GM12878 (cell line): ENCODE measurements at regions not wholly inside any gene's neighbourhood (a gene's known extent, or its start where the extent isn't known, plus 50 kb on each side); places are given as distances from the start of the nearest gene placed in this dataset.

Experiments used
- ATAC-seq: fragments of 200-7000 bp; cut with Tn5 transposase; 3 replicates; pipeline ENCODE4 v1.9.1; 2020; ENCODE audit warnings: mild to moderate bottlenecking, moderate library complexity
- BruUV-seq: library from RNA; stranded (reverse); fragments of 400-500 nt; replicated peaks from 2 replicates; lab custom pipeline; 2021; lab: Mats Ljungman, UMichigan
- CTCF ChIA-PET: fragments of 300-600 bp; sonication (Branson Sonifier 250); formaldehyde crosslinking; extraction: SDS; loops from one replicate; lab custom pipeline; 2021; ENCODE audit warnings: inconsistent platforms; lab: Yijun Ruan, JAX
- POLR2A ChIA-PET: fragments of 350-600 bp; formaldehyde crosslinking; extraction: SDS; loops from one replicate; lab custom pipeline; 2021; ENCODE audit warnings: inconsistent platforms; lab: Charles Lee
- RAD21 ChIA-PET: fragments of 300-600 bp; sonication (Branson Sonifier 250); formaldehyde crosslinking; loops from one replicate; lab custom pipeline; 2023; ENCODE audit warnings: antibody characterized with exemption; ENCODE audit not compliant: unreplicated experiment; lab: Charles Lee
- SMC1A ChIA-PET: fragments of 300-600 bp; sonication (Branson Sonifier 250); formaldehyde crosslinking; loops from one replicate; lab custom pipeline; 2023; ENCODE audit not compliant: unreplicated experiment, uncharacterized antibody; lab: Charles Lee
- DNase-seq: peaks from one replicate; pipeline ENCODE4 v3.0.0-alpha.2; 2011; ENCODE audit warnings: low read depth, low spot score
- FAIRE-seq: peaks from 3 replicates; lab custom pipeline; 2011; peaks lifted over from hg19 to GRCh38; lab: Jason Lieb, UNC
- H2AFZ ChIP-seq: 2 replicates; pipeline ENCODE4 v1.6.0; 2011; ENCODE audit warnings: low read depth, low read length, control low read depth; ENCODE audit not compliant: control insufficient read depth
- H3K27ac ChIP-seq: 2 replicates; pipeline ENCODE4 v1.5.1; 2011; ENCODE audit warnings: control low read depth; ENCODE audit not compliant: control insufficient read depth, insufficient read depth
- H3K27me3 ChIP-seq, 2 experiments: replicated peaks in 1 of 2; 2 replicates each; pipeline versions ENCODE4 v1.6.0 to v1.6.1; 2011; ENCODE audit warnings: low read length in 1 of 2; ENCODE audit not compliant: control insufficient read depth in 2 of 2, insufficient read depth in 2 of 2
- H3K36me3 ChIP-seq, 2 experiments: 2 replicates each; pipeline ENCODE4 v1.5.1; 2011; ENCODE audit warnings: low read length in 1 of 2; ENCODE audit not compliant: control insufficient read depth in 2 of 2, insufficient read depth in 2 of 2
- H3K4me1 ChIP-seq: 2 replicates; pipeline ENCODE4 v1.6.1; 2011; ENCODE audit warnings: mild to moderate bottlenecking, low read length, moderate library complexity, mixed read lengths; ENCODE audit not compliant: control insufficient read depth, insufficient read depth
- H3K4me2 ChIP-seq: 2 replicates; pipeline ENCODE4 v1.6.0; 2011; ENCODE audit warnings: control low read depth; ENCODE audit not compliant: control insufficient read depth, insufficient read depth
- H3K4me3 ChIP-seq: fragments of 200-600 bp; sonication (generic); 2 replicates; pipeline ENCODE4 v1.5.1; 2016
- H3K79me2 ChIP-seq: 2 replicates; pipeline ENCODE4 v1.6.0; 2011; ENCODE audit warnings: low read length; ENCODE audit not compliant: control insufficient read depth, insufficient read depth
- H3K9ac ChIP-seq: 2 replicates; pipeline ENCODE4 v1.8.0; 2011; ENCODE audit warnings: low read length, control low read depth, mixed read lengths; ENCODE audit not compliant: control insufficient read depth, insufficient read depth
- H3K9me3 ChIP-seq: replicated peaks from 3 replicates; pipeline ENCODE4 v1.5.1; 2011; ENCODE audit warnings: mild to moderate bottlenecking, low read length; ENCODE audit not compliant: control insufficient read depth, insufficient read depth
- H4K20me1 ChIP-seq: 2 replicates; pipeline ENCODE4 v1.6.0; 2011; ENCODE audit not compliant: control insufficient read depth, insufficient read depth
- BHLHE40 ChIP-seq, 2 experiments: fragments of 450-650 bp in 1 of 2; IDR thresholded peaks; 2 replicates each; pipeline ENCODE4 v1.6.1; 2011 to 2017; ENCODE audit warnings: low read depth in 2 of 2, borderline replicate concordance in 1 of 2, improper control_type of control experiment in 1 of 2, low read length in 1 of 2, mild to moderate bottlenecking in 1 of 2
- CUX1 ChIP-seq: IDR thresholded peaks from 2 replicates; pipeline ENCODE4 v1.6.1; 2012; ENCODE audit warnings: improper control_type of control experiment, low read depth, low read length; ENCODE audit not compliant: insufficient replicate concordance
- EED ChIP-seq: sonication (generic); IDR thresholded peaks from 2 replicates; pipeline ENCODE4 v1.6.1; 2016; ENCODE audit warnings: antibody characterized with exemption, low read depth
- GABPA ChIP-seq: IDR thresholded peaks from 2 replicates; pipeline ENCODE4 v1.6.1; 2014; ENCODE audit warnings: antibody characterized with exemption, low read depth, mild to moderate bottlenecking, inconsistent platforms
- GATAD2B ChIP-seq: fragments of 450-650 bp; conservative IDR thresholded peaks from 2 replicates; pipeline ENCODE4 v1.6.1; 2017; ENCODE audit warnings: low read depth, mild to moderate bottlenecking, moderate library complexity
- NR2C2 ChIP-seq: IDR thresholded peaks from 2 replicates; pipeline ENCODE4 v1.6.1; 2011; ENCODE audit warnings: borderline replicate concordance, low read depth; ENCODE audit not compliant: control insufficient read depth, insufficient read length
- PRDM15 ChIP-seq: fragments of 450-650 bp; formaldehyde crosslinking; IDR thresholded peaks from 2 replicates; pipeline ENCODE4 v1.4.0; 2020; ENCODE audit warnings: mild to moderate bottlenecking, moderate library complexity
- RBBP5 ChIP-seq: fragments of 200-600 bp; sonication (generic); conservative IDR thresholded peaks from 2 replicates; pipeline ENCODE4 v1.6.1; 2016
- SIN3A ChIP-seq: IDR thresholded peaks from 2 replicates; pipeline ENCODE4 v1.6.1; 2012; ENCODE audit warnings: low read depth, low read length, improper control_type of control experiment
- SMAD1 ChIP-seq: fragments of 450-650 bp; IDR thresholded peaks from 2 replicates; pipeline ENCODE4 v1.6.1; 2018; ENCODE audit warnings: mild to moderate bottlenecking, low read depth; ENCODE audit not compliant: partially characterized antibody
- SMARCA5 ChIP-seq: fragments of 450-650 bp; IDR thresholded peaks from 2 replicates; pipeline ENCODE4 v1.6.1; 2017; ENCODE audit warnings: mild to moderate bottlenecking
- SRF ChIP-seq, 2 experiments: IDR thresholded peaks; 2 replicates each; pipeline ENCODE4 v1.6.1; 2011; ENCODE audit warnings: low read depth in 2 of 2, low read length in 2 of 2, mild to moderate bottlenecking in 1 of 2, moderate library complexity in 1 of 2
- TCF12 ChIP-seq: IDR thresholded peaks from 2 replicates; pipeline ENCODE4 v1.6.1; 2011; ENCODE audit warnings: low read depth, mild to moderate bottlenecking, low read length
- ZBTB33 ChIP-seq: fragments of 450-650 bp; IDR thresholded peaks from 2 replicates; pipeline ENCODE4 v1.6.1; 2017; ENCODE audit warnings: mild to moderate bottlenecking
- WGBS: methylation state at CpG from one replicate; pipeline ENCODE4 v1.1.6; 2016; ENCODE audit warnings: low lambda C conversion rate; ENCODE audit not compliant: insufficient replicate concordance, insufficient coverage; ENCODE audit errors: missing lambda C conversion rate; 5-methylcytosine and 5-hydroxymethylcytosine counted together
- in situ Hi-C: fragments of 300-500 bp; cut with MboI; formaldehyde crosslinking; loops from 9 replicates; pipeline ENCODE4 v1.14.3; 2018; ENCODE audit warnings: mixed read lengths
- intact Hi-C: fragments of 100-400 bp; cut with micrococcal nuclease; formaldehyde crosslinking; loops from one replicate; pipeline ENCODE4 v1.14.2; 2022; ENCODE audit not compliant: unreplicated experiment

- CTCF ChIA-PET, result no interaction called here
- no peak overlapping the region for H3K27ac ChIP-seq
- no peak overlapping the region for H3K9ac ChIP-seq
- no peak overlapping the region for H2AFZ ChIP-seq
- no TSS peak for BruUV-seq
- RAD21 ChIA-PET, result no interaction called here
- intact Hi-C loops, result no loop called here
- POLR2A ChIA-PET, result no interaction called here
- H3K27me3 ChIP-seq, result no peaks in the 10 kb centered on the region; a peak in 1 of 4 replicates
- no peak overlapping the region for H3K4me2 ChIP-seq
- ATAC-seq, result no peak
- no peaks in the 10 kb centered on the region for H3K9me3 ChIP-seq
- WGBS, result 0% methylated on average over 1 of the region's 1 CpG
- H3K4me1 ChIP-seq, result no peaks in the 10 kb centered on the region
- H3K79me2 ChIP-seq, result no peaks in the 10 kb centered on the region
- no peak overlapping the region for H3K4me3 ChIP-seq
- H4K20me1 ChIP-seq, result no peaks in the 10 kb centered on the region
- no peaks in the 10 kb centered on the region for H3K36me3 ChIP-seq
- FAIRE-seq, result no peak
- SMC1A ChIA-PET, result no interaction called here
- TF ChIP-seq EED, result no peak
- TF ChIP-seq NR2C2, result no peak
- TF ChIP-seq SRF (IDR thresholded peaks at IDR 0.05; ENCODE audit: low read depth in 2 of 2, low read length in 2 of 2), result no peak
- no peak for TF ChIP-seq BHLHE40 (IDR thresholded peaks at IDR 0.05; ENCODE audit: borderline replicate concordance in 1 of 2, low read depth in 2 of 2, low read length in 1 of 2)
- TF ChIP-seq GABPA, result no peak
- no peak for TF ChIP-seq SMARCA5
- TF ChIP-seq RBBP5, result no peak
- TF ChIP-seq CUX1, result no peak
- no peak for TF ChIP-seq GATAD2B
- TF ChIP-seq SMAD1, result no peak
- TF ChIP-seq TCF12, result no peak
- TF ChIP-seq ZBTB33, result no peak
- no peak for TF ChIP-seq PRDM15 (CRISPR knock-in tag)
- TF ChIP-seq SIN3A, result no peak
- DNase-seq, result no peak
- in situ Hi-C loops, result no loop called here
Observed at GRCh38 chr15:92553317-92553716, 102.3 kb downstream of the FAM174B start.
